Anterior cingulate cortex (tissue), 58 donors: ENCODE measurements at regions not wholly inside any gene's neighbourhood (a gene's known extent, or its start where the extent isn't known, plus 50 kb on each side); places are given as distances from the start of the nearest gene placed in this dataset.
"Not testable (repeated sequence)": the region's sequence is repeated elsewhere in the genome, so short reads cannot be mapped to it uniquely, and the experiment has no call there.

Experiments used
- DNase-seq, 58 donors: peaks; one replicate each; lab custom pipeline; 2025; lab: John Stamatoyannopoulos, UW

DNA sequence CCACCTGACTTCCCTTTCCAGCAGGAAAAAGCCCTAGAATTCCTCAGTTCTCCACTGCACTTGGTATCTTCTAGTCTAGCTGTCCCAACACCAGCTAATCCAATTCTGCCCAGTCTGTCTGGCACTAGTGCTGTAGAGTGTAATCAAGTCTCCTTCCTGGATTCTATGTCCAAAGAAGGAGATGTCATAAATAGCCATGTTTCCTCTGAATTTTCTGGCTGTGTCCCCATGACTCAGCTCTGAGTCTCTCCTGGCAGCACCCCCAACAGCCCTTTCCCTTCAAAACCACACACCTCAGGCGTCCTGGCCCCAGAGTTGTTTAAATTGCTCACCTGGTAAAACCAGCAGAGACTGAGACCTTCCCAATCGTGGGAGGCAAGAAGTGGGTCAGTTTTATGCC lies 197.2 kb downstream of the GRXCR1 start:
- no peak for DNase-seq

- DNase-seq, result no peak
Observed at GRCh38 chr4:43103048-43103447, 210.5 kb downstream of the GRXCR1 start.

DNA sequence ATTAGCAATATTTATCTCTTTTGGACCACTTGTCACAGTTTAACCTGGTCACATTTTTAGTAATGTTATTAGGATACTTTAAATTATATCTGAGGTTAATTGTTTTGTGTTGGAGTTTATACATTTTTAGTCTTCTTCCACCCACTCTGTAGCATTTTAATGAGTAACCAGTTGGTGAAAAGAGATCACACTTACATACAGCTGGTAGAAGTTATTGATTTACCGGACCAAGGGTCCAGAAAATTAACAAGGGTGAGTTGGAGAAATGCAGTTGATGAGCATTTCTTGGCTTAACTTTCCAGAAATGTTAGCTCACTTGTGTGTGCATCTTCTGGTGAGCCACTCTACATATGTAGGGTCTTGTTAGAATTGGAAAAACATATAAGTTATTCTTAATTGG lies 219.6 kb downstream of the GRXCR1 start:
- DNase-seq, result no peak

DNA sequence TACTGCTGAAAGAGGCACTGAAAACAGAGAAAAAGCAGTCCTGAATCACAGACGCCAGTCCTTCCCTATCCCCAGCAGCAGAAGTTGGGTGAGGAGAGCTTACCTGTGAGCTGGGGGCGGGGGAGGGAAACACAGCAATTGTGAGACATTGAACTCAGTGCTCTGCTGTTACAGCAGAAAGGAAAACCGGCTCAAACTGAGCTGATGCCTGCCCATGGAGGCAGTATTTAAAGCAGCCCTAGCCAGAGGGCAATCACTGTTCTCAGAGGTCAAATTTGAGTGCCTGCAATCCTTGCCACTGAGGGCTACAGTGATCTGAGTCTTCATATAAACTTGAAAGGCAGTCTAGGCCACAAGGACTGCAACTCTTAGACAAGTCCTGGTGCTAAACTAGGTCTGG lies 220.7 kb downstream of the GRXCR1 start:
- no peak for DNase-seq

- no peak for DNase-seq
Observed at GRCh38 chr4:43126595-43126994, 234.1 kb downstream of the GRXCR1 start.

GRCh38 chr4:43130228-43131021 lies 237.9 kb downstream of the GRXCR1 start:
- DNase-seq, result no peak

DNA sequence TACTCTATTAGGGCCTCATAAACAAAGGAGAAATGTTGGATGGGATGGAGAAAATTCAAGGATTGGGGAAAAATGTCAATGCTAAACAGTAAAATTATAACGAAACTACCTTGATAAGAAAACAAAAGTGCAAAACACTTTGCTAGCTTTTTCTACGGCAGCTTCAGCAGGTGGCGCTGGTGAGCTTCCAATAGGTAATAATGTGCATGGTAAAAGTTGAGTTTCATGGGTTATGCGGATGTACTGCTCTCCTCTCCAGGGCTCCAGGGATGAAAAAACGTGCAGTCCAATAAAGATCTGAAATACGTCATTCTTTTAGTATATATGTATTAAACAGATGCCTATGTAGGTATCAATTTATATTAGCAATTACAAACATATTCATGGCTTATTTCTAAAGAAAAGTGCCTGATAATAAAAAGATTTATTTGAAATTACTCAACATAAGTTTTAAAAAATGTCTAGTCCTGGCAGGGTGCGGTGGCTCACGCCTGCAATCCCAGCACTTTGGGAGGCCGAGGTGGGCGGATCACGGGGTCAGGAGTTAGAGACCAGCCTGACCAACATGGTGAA lies 239.6 kb downstream of the GRXCR1 start:
- peak in 48 of 58 donors; percentile 3 to 77 (median 29) for DNase-seq

GRCh38 chr4:43133566-43133965 lies 241.1 kb downstream of the GRXCR1 start:
- DNase-seq, result no peak

DNA sequence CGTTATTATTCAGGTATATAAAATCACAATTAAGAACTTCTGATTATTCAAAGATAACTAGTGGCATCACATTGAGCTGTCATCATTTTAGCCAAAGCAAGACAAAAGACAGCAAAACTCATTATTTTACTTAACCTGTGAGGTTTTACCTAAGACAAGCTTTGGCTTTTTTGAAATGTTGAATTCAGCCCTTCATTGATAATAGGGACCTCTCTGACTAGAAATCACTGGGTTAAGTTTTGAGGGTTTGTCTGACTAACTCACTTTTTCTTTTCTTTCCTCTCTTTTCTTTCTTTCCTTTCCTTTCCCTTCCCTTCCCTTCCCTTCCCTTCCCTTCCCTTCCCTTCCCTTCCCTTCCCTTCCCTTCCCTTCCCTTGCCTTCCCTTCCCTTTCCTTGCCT lies 244.2 kb downstream of the GRXCR1 start:
- no peak for DNase-seq

- DNase-seq, result no peak
Observed at GRCh38 chr4:43146198-43146597, 253.7 kb downstream of the GRXCR1 start.

DNA sequence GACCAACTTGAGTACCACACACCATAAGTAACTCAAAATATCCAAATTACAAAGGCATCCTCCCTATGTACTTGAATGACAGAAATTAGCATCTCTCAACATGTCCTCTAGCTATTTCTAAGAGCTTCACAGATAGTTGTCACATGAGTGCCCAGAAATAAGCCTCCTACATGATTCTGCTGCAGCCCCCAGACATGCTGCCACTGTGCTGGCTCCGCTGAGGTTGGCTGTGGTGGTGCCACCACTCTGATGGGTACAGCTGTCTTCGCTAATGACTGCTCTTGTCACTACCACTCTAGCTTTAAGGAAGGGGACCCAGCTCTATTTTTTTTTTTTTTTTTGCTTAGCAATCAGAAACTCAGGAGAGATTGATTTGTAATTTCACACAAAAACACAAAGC lies 256.0 kb downstream of the GRXCR1 start:
- peak in 20 of 58 donors; percentile 1 to 60 (median 19) for DNase-seq

- DNase-seq, result no peak
Observed at GRCh38 chr4:43163101-43163792, 270.7 kb downstream of the GRXCR1 start.

GRCh38 chr4:43189741-43190140 lies 297.2 kb downstream of the GRXCR1 start:
- DNase-seq, result no peak

GRCh38 chr4:43212576-43212975 lies 320.1 kb downstream of the GRXCR1 start:
- not testable (repeated sequence) for DNase-seq

DNA sequence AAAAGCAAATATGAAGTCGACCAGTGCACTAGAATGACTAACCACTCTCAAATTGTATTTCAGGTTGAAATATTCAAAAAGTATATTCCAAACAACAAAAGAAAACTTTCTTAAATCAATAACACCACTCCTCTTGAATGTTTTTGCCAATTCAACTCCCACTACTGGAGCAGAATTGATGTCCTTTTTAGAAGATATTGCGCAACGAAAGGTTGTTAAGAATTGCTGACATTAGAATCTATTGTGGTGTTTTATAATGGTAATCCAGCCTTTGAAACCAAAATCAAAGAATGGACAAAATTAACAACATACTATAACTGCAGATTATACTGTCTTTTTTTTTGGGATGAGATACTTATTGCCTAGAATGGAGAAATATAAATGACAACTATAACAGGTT lies 331.3 kb downstream of the GRXCR1 start:
- no peak for DNase-seq

- DNase-seq, result no peak
Observed at GRCh38 chr4:43224559-43224958, 332.0 kb downstream of the GRXCR1 start.

GRCh38 chr4:43233321-43233720 lies 340.8 kb downstream of the GRXCR1 start:
- no peak for DNase-seq

- DNase-seq, result no peak
Observed at GRCh38 chr4:43234626-43235415, 342.3 kb downstream of the GRXCR1 start.

DNA sequence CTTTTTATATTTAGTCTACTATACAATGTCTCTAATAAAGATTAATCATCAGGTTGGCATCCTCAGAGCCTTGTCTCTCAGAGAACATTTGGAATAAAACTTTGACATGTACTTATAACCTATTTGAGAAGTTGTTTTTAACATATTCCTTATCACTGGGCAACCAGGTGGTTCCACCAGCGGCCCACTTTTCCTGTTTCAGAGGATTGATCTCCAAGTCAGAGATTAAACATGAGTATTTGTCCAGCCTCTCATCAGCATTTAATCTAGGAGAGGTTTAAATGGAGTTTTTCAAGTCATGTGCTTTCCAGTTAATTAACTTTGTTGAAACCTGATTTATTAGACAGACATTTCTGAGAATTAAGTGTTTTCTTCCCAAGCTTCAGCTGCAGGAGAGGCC lies 345.5 kb downstream of the GRXCR1 start:
- DNase-seq, result no peak

- DNase-seq, result peak in 3 of 58 donors; percentile 1 to 37 (median 15)
Observed at GRCh38 chr4:43238585-43238984, 346.1 kb downstream of the GRXCR1 start.

GRCh38 chr4:43241104-43241503 lies 348.6 kb downstream of the GRXCR1 start:
- no peak for DNase-seq
